HCT116 (cell line): ENCODE measurements at regions not wholly inside any gene's neighbourhood (a gene's known extent, or its start where the extent isn't known, plus 50 kb on each side); places are given as distances from the start of the nearest gene placed in this dataset.

ENCODE experiments used
- ATAC-seq: fragments of 200-7000 bp; cut with Tn5 transposase; 2 replicates; pipeline ENCODE4 v1.9.1; 2020; ENCODE audit warnings: mild to moderate bottlenecking, moderate library complexity
- BruUV-seq: library from RNA; stranded (reverse); fragments of 400-500 nt; replicated peaks from 2 replicates; lab custom pipeline; 2021; lab: Mats Ljungman, UMichigan
- CTCF ChIA-PET: fragments of 300-600 bp; sonication (Branson Sonifier 250); formaldehyde crosslinking; loops from one replicate; lab custom pipeline; 2021; ENCODE audit warnings: antibody characterized with exemption; lab: Charles Lee
- POLR2A ChIA-PET: fragments of 300-600, 350-600 bp; sonication (Branson Sonifier 250); formaldehyde crosslinking; loops from one replicate; lab custom pipeline; 2021; ENCODE audit warnings: antibody characterized with exemption; lab: Charles Lee
- RAD21 ChIA-PET, 2 experiments: fragments of 300-600 bp; sonication (Branson Sonifier 250); formaldehyde crosslinking; loops; one replicate each; lab custom pipeline; 2023; ENCODE audit warnings: low total read pairs in 2 of 2; ENCODE audit not compliant: uncharacterized antibody in 2 of 2, unreplicated experiment in 2 of 2, low non-redundant PET in 1 of 2; lab: Charles Lee
- DNase-seq: peaks from one replicate; pipeline ENCODE4 v3.0.0-alpha.2; 2010; ENCODE audit warnings: low read depth, low spot score
- H2AFZ ChIP-seq: fragments of 200-600 bp; shearing (Covaris generic), sonication (generic); 2 replicates; pipeline ENCODE4 v1.6.1; 2017; ENCODE audit warnings: low read depth, mixed run types, mixed read lengths, antibody characterized with exemption, low read length; ENCODE audit not compliant: poor library complexity, severe bottlenecking
- H3K27ac ChIP-seq: 2 replicates; pipeline ENCODE4 v1.5.1; 2012; ENCODE audit warnings: low read depth, low read length
- H3K27me3 ChIP-seq: fragments of 200-600 bp; sonication (generic); 2 replicates; pipeline ENCODE4 v1.6.1; 2016; ENCODE audit warnings: mixed run types, low read length, mixed read lengths; ENCODE audit not compliant: insufficient read depth
- H3K36me3 ChIP-seq, 2 experiments: fragments of 200-500 bp in 1 of 2; fragments of 200-600 bp in 1 of 2; sonication (Bioruptor generic) in 1 of 2; sonication (generic) in 1 of 2; 2 replicates each; pipeline versions ENCODE4 v1.5.1 to v1.6.1; 2014 to 2016; ENCODE audit warnings: low read length in 2 of 2, inconsistent platforms in 1 of 2, mixed read lengths in 1 of 2, mixed run types in 1 of 2; ENCODE audit not compliant: insufficient read depth in 2 of 2, control insufficient read depth in 1 of 2
- H3K4me1 ChIP-seq, 2 experiments: fragments of 200-600 bp in 1 of 2; sonication (generic) in 1 of 2; 2 replicates each; pipeline versions ENCODE4 v1.5.1 to v1.6.1; 2012 to 2017; ENCODE audit warnings: low read length in 2 of 2, inconsistent platforms in 1 of 2, mild to moderate bottlenecking in 1 of 2, mixed read lengths in 1 of 2, mixed run types in 1 of 2, moderate library complexity in 1 of 2; ENCODE audit not compliant: insufficient read depth in 2 of 2, control insufficient read depth in 1 of 2
- H3K4me2 ChIP-seq: fragments of 200-600 bp; sonication (generic); 2 replicates; pipeline ENCODE4 v1.6.1; 2017; ENCODE audit warnings: mixed run types, low read length, mixed read lengths
- H3K4me3 ChIP-seq, 2 experiments: fragments of 200-600 bp in 1 of 2; sonication (generic) in 1 of 2; replicated peaks in 1 of 2; 2 replicates each; pipeline ENCODE4 v1.5.1; 2011 to 2016; ENCODE audit warnings: low read length in 2 of 2, control low read depth in 1 of 2, low read depth in 1 of 2, mild to moderate bottlenecking in 1 of 2, mixed read lengths in 1 of 2, mixed run types in 1 of 2
- H3K79me2 ChIP-seq: fragments of 200-600 bp; sonication (generic); 2 replicates; pipeline ENCODE4 v1.6.1; 2017; ENCODE audit warnings: mild to moderate bottlenecking, mixed run types, low read length, moderate library complexity, mixed read lengths; ENCODE audit not compliant: insufficient read depth
- H3K9ac ChIP-seq: fragments of 200-600 bp; sonication (generic); 2 replicates; pipeline ENCODE4 v1.6.1; 2016; ENCODE audit warnings: low read length, mixed read lengths
- H3K9me2 ChIP-seq: fragments of 200-600 bp; sonication (generic), shearing (Covaris generic); 2 replicates; pipeline ENCODE4 v1.6.1; 2017; ENCODE audit warnings: mixed run types, mild to moderate bottlenecking, moderate library complexity; ENCODE audit not compliant: insufficient read depth
- H3K9me3 ChIP-seq, 2 experiments: fragments of 200-500 bp in 1 of 2; fragments of 200-600 bp in 1 of 2; sonication (Bioruptor generic) in 1 of 2; sonication (generic) in 1 of 2; 2 replicates each; pipeline ENCODE4 v1.6.1; 2014 to 2017; ENCODE audit warnings: low read length in 2 of 2, mixed read lengths in 2 of 2, inconsistent platforms in 1 of 2, low read depth in 1 of 2, mild to moderate bottlenecking in 1 of 2, mixed run types in 1 of 2, moderate library complexity in 1 of 2; ENCODE audit not compliant: control insufficient read depth in 1 of 2, insufficient read depth in 1 of 2
- H4K20me1 ChIP-seq: fragments of 200-600 bp; sonication (generic), shearing (Covaris generic); 2 replicates; pipeline ENCODE4 v1.6.1; 2017; ENCODE audit warnings: mixed run types, mild to moderate bottlenecking, moderate library complexity; ENCODE audit not compliant: insufficient read depth
- CBX3 ChIP-seq: IDR thresholded peaks from 2 replicates; pipeline ENCODE4 v1.6.1; 2012; ENCODE audit warnings: low read depth
- CEBPB ChIP-seq: IDR thresholded peaks from 2 replicates; pipeline ENCODE4 v1.6.1; 2012; ENCODE audit warnings: low read depth
- EGR1 ChIP-seq: IDR thresholded peaks from 2 replicates; pipeline ENCODE4 v1.6.1; 2012; ENCODE audit warnings: low read depth
- ELF1 ChIP-seq: IDR thresholded peaks from 2 replicates; pipeline ENCODE4 v1.6.1; 2012; ENCODE audit warnings: low read depth, borderline replicate concordance
- EZH2 ChIP-seq: fragments of 200-600 bp; sonication (generic); IDR thresholded peaks from 2 replicates; pipeline ENCODE4 v1.6.1; 2017; ENCODE audit warnings: antibody characterized with exemption, mixed run types
- EZH2phosphoT487 ChIP-seq: fragments of 200-600 bp; IDR thresholded peaks from 2 replicates; pipeline ENCODE4 v1.6.1; 2018; ENCODE audit warnings: antibody characterized with exemption, borderline replicate concordance
- FOSL1 ChIP-seq: IDR thresholded peaks from 2 replicates; pipeline ENCODE4 v1.6.1; 2012; ENCODE audit warnings: low read depth
- JUND ChIP-seq: IDR thresholded peaks from 2 replicates; pipeline ENCODE4 v1.6.1; 2012
- POLR2A ChIP-seq: IDR thresholded peaks from 2 replicates; pipeline ENCODE4 v1.7.0; 2011; ENCODE audit warnings: borderline replicate concordance; ENCODE audit not compliant: insufficient read depth, insufficient read length; ENCODE audit errors: extremely low read depth
- RAD21 ChIP-seq: IDR thresholded peaks from 2 replicates; pipeline ENCODE4 v1.6.1; 2012; ENCODE audit warnings: low read depth, mild to moderate bottlenecking
- SP1 ChIP-seq: IDR thresholded peaks from 2 replicates; pipeline ENCODE4 v1.6.1; 2012; ENCODE audit warnings: low read depth
- SRF ChIP-seq: IDR thresholded peaks from 2 replicates; pipeline ENCODE4 v1.6.1; 2012; ENCODE audit warnings: low read depth
- TCF7L2 ChIP-seq: IDR thresholded peaks from 2 replicates; pipeline ENCODE4 v1.7.0; 2011; ENCODE audit warnings: borderline replicate concordance, inconsistent platforms; ENCODE audit not compliant: insufficient read depth, insufficient read length; ENCODE audit errors: extremely low read depth
- ZNF274 ChIP-seq: fragments of 200-500 bp; sonication (Bioruptor generic); IDR thresholded peaks from 2 replicates; pipeline ENCODE4 v1.6.1; 2014; ENCODE audit warnings: mild to moderate bottlenecking, low read depth, low read length, inconsistent platforms
- intact Hi-C: fragments of 100-400 bp; cut with micrococcal nuclease; formaldehyde crosslinking; loops from 2 replicates; pipeline ENCODE4 v1.10.0; 2022
- TF ChIP-seq, protein P1 (sequence below), 3 experiments: fragments of 200-600 bp in 1 of 3; sonication (generic) in 1 of 3; IDR thresholded peaks in 2 of 3; conservative IDR thresholded peaks in 1 of 3; 2 replicates each; pipeline ENCODE4 v1.5.1; 2012 to 2017; ENCODE audit warnings: low read depth in 2 of 3, low read length in 2 of 3, antibody characterized with exemption in 1 of 3, borderline replicate concordance in 1 of 3, control low read depth in 1 of 3, mild to moderate bottlenecking in 1 of 3, mixed read lengths in 1 of 3, mixed run types in 1 of 3, moderate library complexity in 1 of 3; ENCODE audit not compliant: insufficient read depth in 1 of 3
- TF ChIP-seq, protein P2 (sequence below): IDR thresholded peaks from 2 replicates; pipeline ENCODE4 v1.6.1; 2011; ENCODE audit warnings: mild to moderate bottlenecking, low read length, moderate library complexity; ENCODE audit not compliant: insufficient replicate concordance; ENCODE audit errors: extremely low read depth
- TF ChIP-seq, protein P3 (sequence below): IDR thresholded peaks from 2 replicates; pipeline ENCODE4 v1.6.1; 2012
- TF ChIP-seq, protein P4 (sequence below): IDR thresholded peaks from 2 replicates; pipeline ENCODE4 v1.6.1; 2012; ENCODE audit warnings: low read depth

DNA sequence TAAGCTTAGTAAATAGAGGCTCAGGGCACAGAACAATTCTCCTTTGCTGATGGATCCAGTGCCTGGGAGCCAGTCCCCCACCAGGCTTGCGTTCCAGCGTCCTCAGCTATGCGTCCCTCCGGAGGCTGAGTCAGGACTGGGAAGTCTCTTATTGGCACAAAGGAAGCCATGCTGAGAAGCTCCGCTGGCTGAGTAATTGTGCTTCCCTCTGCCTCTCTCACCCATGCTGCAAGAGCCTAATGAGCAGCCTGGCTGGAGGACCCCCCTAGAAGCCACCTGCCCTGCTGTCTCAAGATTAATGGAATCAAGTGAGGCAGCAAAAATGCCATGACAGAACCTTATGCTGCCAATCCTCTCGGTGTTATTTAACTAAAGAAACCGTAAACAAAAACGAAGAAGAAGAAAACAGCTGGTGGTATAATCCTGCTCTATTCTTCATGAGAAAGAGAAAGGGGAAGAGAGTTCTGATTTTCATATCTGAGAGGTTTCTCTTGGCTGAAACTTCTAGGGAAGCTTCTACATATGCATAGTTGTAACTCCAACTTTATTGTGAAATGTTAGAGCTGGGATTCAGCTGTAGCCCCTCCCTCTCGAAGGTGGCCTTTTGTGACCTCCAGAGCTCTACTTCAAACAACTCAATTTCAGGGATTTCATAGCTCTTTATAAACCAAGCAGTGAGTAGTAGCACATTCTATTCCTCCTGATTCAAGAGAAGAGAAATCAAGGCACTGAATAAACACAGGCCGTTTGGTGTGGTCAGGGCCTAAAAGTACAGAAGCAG, 185.4 kb upstream of the SEMA6A start:
- Histone ChIP-seq H3K79me2 (no peaks in the 10 kb centered on the region), H3K36me3 (no peaks in the 10 kb centered on the region), H3K9me2 (no peaks in the 10 kb centered on the region), H3K9me3 (no peaks in the 10 kb centered on the region), H3K27ac (no peak overlapping the region), H3K27me3 (no peaks in the 10 kb centered on the region), H3K4me1 (no peaks in the 10 kb centered on the region), H2AFZ (no peak overlapping the region), H4K20me1 (no peaks in the 10 kb centered on the region), H3K4me2 (no peak overlapping the region), H3K9ac (no peak overlapping the region)
- DNase-seq (no peak), ATAC-seq (no peak)
- ChIA-PET POLR2A (no interaction called here), CTCF (no interaction called here), RAD21 (no interaction called here)
- no TSS peak for BruUV-seq
- intact Hi-C loops = no loop called here
- TF ChIP-seq, protein P1, sequence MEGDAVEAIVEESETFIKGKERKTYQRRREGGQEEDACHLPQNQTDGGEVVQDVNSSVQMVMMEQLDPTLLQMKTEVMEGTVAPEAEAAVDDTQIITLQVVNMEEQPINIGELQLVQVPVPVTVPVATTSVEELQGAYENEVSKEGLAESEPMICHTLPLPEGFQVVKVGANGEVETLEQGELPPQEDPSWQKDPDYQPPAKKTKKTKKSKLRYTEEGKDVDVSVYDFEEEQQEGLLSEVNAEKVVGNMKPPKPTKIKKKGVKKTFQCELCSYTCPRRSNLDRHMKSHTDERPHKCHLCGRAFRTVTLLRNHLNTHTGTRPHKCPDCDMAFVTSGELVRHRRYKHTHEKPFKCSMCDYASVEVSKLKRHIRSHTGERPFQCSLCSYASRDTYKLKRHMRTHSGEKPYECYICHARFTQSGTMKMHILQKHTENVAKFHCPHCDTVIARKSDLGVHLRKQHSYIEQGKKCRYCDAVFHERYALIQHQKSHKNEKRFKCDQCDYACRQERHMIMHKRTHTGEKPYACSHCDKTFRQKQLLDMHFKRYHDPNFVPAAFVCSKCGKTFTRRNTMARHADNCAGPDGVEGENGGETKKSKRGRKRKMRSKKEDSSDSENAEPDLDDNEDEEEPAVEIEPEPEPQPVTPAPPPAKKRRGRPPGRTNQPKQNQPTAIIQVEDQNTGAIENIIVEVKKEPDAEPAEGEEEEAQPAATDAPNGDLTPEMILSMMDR (IDR thresholded peaks at IDR 0.05 in 2 of 3, conservative IDR thresholded peaks at IDR 0.05 in 1 of 3; ENCODE audit: borderline replicate concordance in 1 of 3, insufficient read depth in 1 of 3, low read depth in 2 of 3, low read length in 2 of 3) = no peak
- TF ChIP-seq, protein P2, sequence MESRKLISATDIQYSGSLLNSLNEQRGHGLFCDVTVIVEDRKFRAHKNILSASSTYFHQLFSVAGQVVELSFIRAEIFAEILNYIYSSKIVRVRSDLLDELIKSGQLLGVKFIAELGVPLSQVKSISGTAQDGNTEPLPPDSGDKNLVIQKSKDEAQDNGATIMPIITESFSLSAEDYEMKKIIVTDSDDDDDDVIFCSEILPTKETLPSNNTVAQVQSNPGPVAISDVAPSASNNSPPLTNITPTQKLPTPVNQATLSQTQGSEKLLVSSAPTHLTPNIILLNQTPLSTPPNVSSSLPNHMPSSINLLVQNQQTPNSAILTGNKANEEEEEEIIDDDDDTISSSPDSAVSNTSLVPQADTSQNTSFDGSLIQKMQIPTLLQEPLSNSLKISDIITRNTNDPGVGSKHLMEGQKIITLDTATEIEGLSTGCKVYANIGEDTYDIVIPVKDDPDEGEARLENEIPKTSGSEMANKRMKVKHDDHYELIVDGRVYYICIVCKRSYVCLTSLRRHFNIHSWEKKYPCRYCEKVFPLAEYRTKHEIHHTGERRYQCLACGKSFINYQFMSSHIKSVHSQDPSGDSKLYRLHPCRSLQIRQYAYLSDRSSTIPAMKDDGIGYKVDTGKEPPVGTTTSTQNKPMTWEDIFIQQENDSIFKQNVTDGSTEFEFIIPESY = no peak
- no peak for TF ChIP-seq TCF7L2
- TF ChIP-seq RAD21 = no peak
- TF ChIP-seq SP1 = no peak
- TF ChIP-seq, protein P3, sequence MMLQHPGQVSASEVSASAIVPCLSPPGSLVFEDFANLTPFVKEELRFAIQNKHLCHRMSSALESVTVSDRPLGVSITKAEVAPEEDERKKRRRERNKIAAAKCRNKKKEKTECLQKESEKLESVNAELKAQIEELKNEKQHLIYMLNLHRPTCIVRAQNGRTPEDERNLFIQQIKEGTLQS = no peak
- no peak for TF ChIP-seq CBX3
- TF ChIP-seq ELF1 = no peak
- TF ChIP-seq POLR2A = no peak
- TF ChIP-seq FOSL1 = no peak
- TF ChIP-seq, protein P4, sequence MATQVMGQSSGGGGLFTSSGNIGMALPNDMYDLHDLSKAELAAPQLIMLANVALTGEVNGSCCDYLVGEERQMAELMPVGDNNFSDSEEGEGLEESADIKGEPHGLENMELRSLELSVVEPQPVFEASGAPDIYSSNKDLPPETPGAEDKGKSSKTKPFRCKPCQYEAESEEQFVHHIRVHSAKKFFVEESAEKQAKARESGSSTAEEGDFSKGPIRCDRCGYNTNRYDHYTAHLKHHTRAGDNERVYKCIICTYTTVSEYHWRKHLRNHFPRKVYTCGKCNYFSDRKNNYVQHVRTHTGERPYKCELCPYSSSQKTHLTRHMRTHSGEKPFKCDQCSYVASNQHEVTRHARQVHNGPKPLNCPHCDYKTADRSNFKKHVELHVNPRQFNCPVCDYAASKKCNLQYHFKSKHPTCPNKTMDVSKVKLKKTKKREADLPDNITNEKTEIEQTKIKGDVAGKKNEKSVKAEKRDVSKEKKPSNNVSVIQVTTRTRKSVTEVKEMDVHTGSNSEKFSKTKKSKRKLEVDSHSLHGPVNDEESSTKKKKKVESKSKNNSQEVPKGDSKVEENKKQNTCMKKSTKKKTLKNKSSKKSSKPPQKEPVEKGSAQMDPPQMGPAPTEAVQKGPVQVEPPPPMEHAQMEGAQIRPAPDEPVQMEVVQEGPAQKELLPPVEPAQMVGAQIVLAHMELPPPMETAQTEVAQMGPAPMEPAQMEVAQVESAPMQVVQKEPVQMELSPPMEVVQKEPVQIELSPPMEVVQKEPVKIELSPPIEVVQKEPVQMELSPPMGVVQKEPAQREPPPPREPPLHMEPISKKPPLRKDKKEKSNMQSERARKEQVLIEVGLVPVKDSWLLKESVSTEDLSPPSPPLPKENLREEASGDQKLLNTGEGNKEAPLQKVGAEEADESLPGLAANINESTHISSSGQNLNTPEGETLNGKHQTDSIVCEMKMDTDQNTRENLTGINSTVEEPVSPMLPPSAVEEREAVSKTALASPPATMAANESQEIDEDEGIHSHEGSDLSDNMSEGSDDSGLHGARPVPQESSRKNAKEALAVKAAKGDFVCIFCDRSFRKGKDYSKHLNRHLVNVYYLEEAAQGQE = no peak
- TF ChIP-seq EGR1 = no peak
- TF ChIP-seq CEBPB = no peak
- no peak for TF ChIP-seq EZH2phosphoT487
- no peak for TF ChIP-seq JUND
- no peak for TF ChIP-seq EZH2
- TF ChIP-seq ZNF274 = no peak
- no peak for TF ChIP-seq SRF
- TF ChIP-seq, all 23 proteins: peak for 0
- no peak overlapping the region for H3K4me3 ChIP-seq
